Stimulated activated CD8-positive, alpha-beta memory T cell treated with anti-CD3 and anti-CD28 coated beads, Interleukin-2, amount 100 ng/mL, for 1 hour (primary cell): ENCODE measurements at regions not wholly inside any gene's neighbourhood (a gene's known extent, or its start where the extent isn't known, plus 50 kb on each side); places are given as distances from the start of the nearest gene placed in this dataset.

Experiments
- DNase-seq, 2 donors: peaks; one replicate each; pipeline ENCODE4 v3.0.0-alpha.2; 2020; ENCODE audit warnings: low read depth in 2 of 2

- DNase-seq, result no peak
Measured at GRCh38 chr7:21028599-21028998, 241.9 kb upstream of the SP8 start.

GRCh38 chr7:21029006-21029405 is 242.3 kb upstream of the SP8 start:
- DNase-seq, result no peak

GRCh38 chr7:21030237-21030871 is 243.7 kb upstream of the SP8 start:
- DNase-seq, result no peak

- DNase-seq, result no peak
Measured at GRCh38 chr7:21041252-21041651, 254.6 kb upstream of the SP8 start.

GRCh38 chr7:21041666-21042065 is 255.0 kb upstream of the SP8 start:
- DNase-seq, result no peak

GRCh38 chr7:21044384-21044783 is 257.7 kb upstream of the SP8 start:
- DNase-seq, result no peak

- DNase-seq, result no peak
Measured at GRCh38 chr7:21044913-21045568, 258.4 kb upstream of the SP8 start.

- DNase-seq, result no peak
Measured at GRCh38 chr7:21051865-21052264, 265.2 kb upstream of the SP8 start.

GRCh38 chr7:21054427-21055112 is 267.9 kb upstream of the SP8 start:
- no peak for DNase-seq

GRCh38 chr7:21059069-21059468 is 272.4 kb upstream of the SP8 start:
- no peak for DNase-seq

GRCh38 chr7:21063106-21063505 is 276.4 kb upstream of the SP8 start:
- no peak for DNase-seq

- no peak for DNase-seq
Measured at GRCh38 chr7:21064698-21065648, 278.3 kb upstream of the SP8 start.

GRCh38 chr7:21066221-21066620 is 279.5 kb upstream of the SP8 start:
- no peak for DNase-seq

- no peak for DNase-seq
Measured at GRCh38 chr7:21067216-21067615, 280.5 kb upstream of the SP8 start.

- DNase-seq, result no peak
Measured at GRCh38 chr7:21070571-21071090, 283.9 kb upstream of the SP8 start.

GRCh38 chr7:21071561-21072501 is 285.1 kb upstream of the SP8 start:
- DNase-seq, result no peak

GRCh38 chr7:21076054-21076453 is 289.4 kb upstream of the SP8 start:
- DNase-seq, result no peak

- DNase-seq, result no peak
Measured at GRCh38 chr7:21076574-21076973, 289.9 kb upstream of the SP8 start.

GRCh38 chr7:21077602-21078001 is 290.9 kb upstream of the SP8 start:
- DNase-seq, result no peak

- no peak for DNase-seq
Measured at GRCh38 chr7:21084286-21084685, 297.6 kb upstream of the SP8 start.

- DNase-seq, result no peak
Measured at GRCh38 chr7:21086688-21087087, 300.0 kb upstream of the SP8 start.
